ENCODE measurements at regions not wholly inside any gene's neighbourhood (a gene's known extent, or its start where the extent isn't known, plus 50 kb on each side); places are given as distances from the start of the nearest gene placed in this dataset.

DNA sequence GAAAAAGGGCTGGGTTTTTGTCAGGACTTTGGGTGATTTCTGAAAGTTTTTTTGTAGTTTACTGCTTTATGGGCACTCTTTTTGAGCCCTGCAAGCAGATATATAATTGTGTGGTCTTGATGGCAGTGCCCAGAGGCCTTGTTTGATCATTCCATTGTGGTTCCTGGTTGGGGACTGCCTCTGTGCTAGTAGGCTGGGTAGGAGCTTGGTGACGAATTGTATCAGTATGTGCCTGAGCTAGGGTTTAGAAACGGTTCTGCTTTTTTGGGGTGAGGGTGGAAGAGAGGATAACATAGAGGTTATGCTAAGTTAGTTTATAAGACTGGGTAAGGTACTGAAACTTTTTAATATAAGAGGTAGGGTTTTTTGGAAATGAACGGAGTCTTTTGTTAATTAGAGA, 139.7 kb upstream of the ETV3 start:
- no peaks in the 10 kb centered on the region for H3K4me1 ChIP-seq
- TF ChIP-seq, protein P1, sequence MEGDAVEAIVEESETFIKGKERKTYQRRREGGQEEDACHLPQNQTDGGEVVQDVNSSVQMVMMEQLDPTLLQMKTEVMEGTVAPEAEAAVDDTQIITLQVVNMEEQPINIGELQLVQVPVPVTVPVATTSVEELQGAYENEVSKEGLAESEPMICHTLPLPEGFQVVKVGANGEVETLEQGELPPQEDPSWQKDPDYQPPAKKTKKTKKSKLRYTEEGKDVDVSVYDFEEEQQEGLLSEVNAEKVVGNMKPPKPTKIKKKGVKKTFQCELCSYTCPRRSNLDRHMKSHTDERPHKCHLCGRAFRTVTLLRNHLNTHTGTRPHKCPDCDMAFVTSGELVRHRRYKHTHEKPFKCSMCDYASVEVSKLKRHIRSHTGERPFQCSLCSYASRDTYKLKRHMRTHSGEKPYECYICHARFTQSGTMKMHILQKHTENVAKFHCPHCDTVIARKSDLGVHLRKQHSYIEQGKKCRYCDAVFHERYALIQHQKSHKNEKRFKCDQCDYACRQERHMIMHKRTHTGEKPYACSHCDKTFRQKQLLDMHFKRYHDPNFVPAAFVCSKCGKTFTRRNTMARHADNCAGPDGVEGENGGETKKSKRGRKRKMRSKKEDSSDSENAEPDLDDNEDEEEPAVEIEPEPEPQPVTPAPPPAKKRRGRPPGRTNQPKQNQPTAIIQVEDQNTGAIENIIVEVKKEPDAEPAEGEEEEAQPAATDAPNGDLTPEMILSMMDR (IDR thresholded peaks at IDR 0.05): no peak
- WGBS, 2 donors: 62 to 68% methylated on average over 3 of the region's 3 CpGs
- peaks cover 0 to 79% (median 64%) of the 10 kb centered on the region in 7 donors for H3K27me3 ChIP-seq
- no peak for DNase-seq
- no peaks in the 10 kb centered on the region for H3K36me3 ChIP-seq
- ATAC-seq: no peak
- intact Hi-C loops (cut with DNase I): no loop called here
- no peak overlapping the region for H3K4me3 ChIP-seq
- H3K27ac ChIP-seq: no peak overlapping the region
- peaks cover 0 to 4% (median 0%) of the 10 kb centered on the region in 11 donors for H3K9me3 ChIP-seq

DNA sequence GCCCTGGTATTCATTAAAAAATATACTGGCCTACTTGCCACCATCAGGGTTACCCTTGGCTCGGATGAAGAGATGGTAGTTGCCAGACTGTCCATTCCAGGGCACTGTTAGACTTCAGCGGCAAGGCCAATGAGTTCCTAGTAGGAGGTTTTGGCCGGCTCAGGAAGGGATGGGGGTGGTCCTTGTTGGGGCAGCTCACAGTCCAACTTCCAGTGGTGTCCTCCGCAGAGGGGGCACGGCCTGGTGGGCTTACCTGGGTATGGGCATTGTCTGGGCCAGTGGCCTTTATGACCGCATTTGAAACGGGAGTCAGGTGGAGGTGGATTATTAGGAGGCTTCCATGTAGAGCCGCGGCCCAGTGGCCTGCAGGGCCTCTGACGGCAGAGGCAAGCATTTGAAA, 139.1 kb upstream of the ETV3 start:
- no peak overlapping the region for H3K4me3 ChIP-seq
- no peak for DNase-seq
- no peaks in the 10 kb centered on the region for H3K36me3 ChIP-seq
- intact Hi-C loops (cut with DNase I): no loop called here
- WGBS, 2 donors: 88 to 91% methylated on average over 10 of the region's 10 CpGs
- no peak overlapping the region for H3K27ac ChIP-seq
- H3K27me3 ChIP-seq: peaks cover 0 to 73% (median 61%) of the 10 kb centered on the region in 7 donors
- H3K9me3 ChIP-seq: peaks cover 0 to 4% (median 0%) of the 10 kb centered on the region in 11 donors
- TF ChIP-seq, protein P1 (IDR thresholded peaks at IDR 0.05): no peak
- H3K4me1 ChIP-seq: no peaks in the 10 kb centered on the region
- no peak for ATAC-seq

DNA sequence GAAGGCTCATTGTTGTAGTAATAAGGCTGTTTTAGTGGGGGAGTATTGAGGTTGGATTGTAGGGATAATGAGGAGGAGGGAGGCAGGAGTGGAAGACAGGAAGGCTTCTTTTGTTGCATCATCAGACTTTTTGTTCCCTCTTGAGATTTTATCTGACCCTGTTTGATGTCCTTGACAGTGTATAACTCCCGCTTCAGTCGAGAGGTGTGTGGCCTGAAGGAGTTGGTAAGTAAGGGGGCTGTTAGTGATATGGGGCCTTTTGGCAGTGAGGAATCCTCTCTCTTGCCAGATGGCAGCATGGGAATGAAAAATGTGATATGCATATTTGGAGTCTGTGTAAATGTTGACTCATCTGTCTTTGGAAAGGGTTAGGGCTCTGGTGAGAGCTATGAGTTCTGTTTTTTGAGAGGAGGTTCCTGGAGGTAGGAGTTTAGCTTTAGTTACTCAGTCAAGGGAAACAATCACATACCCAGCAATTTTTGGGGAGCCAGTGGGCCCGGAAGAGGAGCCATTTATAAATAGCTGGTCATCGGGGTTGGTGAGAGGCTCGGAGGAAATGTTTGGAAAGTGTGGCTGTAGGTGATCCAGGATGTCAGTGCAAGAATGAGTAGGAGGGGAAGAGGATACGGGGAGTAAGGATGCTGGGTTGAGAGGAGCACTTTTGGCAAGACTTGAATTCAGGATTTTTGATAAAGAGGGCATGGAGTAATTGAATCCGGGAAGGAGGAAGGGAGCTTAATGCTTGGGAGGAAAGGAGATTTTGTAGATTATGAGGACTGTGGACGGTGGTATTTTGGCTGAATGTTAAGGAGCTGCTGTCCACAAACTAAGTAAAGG, 136.7 kb upstream of the ETV3 start:
- Histone ChIP-seq H3K36me3 (no peaks in the 10 kb centered on the region), H3K9me3 (peaks cover 0 to 4% (median 0%) of the 10 kb centered on the region in 11 donors), H3K4me1 (no peaks in the 10 kb centered on the region), H3K4me3 (no peak overlapping the region), H3K27me3 (peaks cover 0 to 55% (median 48%) of the 10 kb centered on the region in 7 donors), H3K27ac (no peak overlapping the region)
- intact Hi-C loops (cut with DNase I): loop anchor here in 1 of 10 donors (1.0 kb wide), 1 partner anchor 10 kb away; no protein-coding TSS in a partner anchor
- ATAC-seq (peak in 1 of 8 donors; percentile 4), DNase-seq (no peak)
- TF ChIP-seq, protein P1 (IDR thresholded peaks at IDR 0.05): no peak
- 42 to 47% methylated on average over 8 of the region's 8 CpGs for WGBS, 2 donors

DNA sequence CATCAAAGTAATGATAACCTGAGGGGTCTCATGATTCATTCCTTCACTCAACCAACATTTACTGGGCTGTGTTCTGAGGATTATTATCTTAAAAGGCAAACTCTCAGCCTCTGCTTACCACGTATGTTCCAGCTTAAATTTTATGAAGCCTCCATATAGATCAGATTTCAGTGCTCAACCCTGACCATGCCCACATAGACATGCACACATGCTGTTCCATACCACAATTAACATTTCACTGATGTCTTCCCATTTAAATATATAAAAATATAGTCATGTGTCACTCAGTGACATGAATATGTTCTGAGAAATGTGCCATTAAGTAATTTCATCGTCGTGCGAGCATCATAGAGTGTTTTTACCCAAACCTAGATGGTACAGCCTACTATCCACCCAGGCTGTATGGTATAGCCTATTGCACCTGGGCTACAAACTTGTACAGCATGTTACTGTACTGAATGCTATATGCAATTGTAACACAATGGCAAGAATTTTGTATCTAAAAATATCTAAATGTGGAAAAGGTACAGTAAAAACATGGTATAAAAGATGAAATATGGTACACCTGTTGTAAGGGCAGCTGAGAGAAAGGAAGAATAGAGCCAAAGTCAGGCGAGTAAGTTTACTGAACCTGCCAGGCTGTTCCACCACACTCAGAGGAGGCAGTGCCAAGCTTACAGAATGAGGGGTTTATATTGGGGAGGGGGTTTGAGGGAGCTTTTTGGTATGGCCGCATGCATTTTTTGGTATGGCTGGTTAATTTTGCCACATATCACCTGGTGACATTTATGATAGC, 134.7 kb upstream of the ETV3 start:
- 64 to 65% methylated on average over 6 of the region's 6 CpGs for WGBS, 2 donors
- no peak overlapping the region for H3K4me3 ChIP-seq
- ATAC-seq (no peak), DNase-seq (no peak)
- peaks cover 0 to 46% (median 35%) of the 10 kb centered on the region in 7 donors for H3K27me3 ChIP-seq
- no peaks in the 10 kb centered on the region for H3K36me3 ChIP-seq
- H3K27ac ChIP-seq: no peak overlapping the region
- peaks cover 0 to 4% (median 0%) of the 10 kb centered on the region in 11 donors for H3K9me3 ChIP-seq
- intact Hi-C loops (cut with DNase I): no loop called here
- TF ChIP-seq, protein P1 (IDR thresholded peaks at IDR 0.05): no peak
- H3K4me1 ChIP-seq: no peaks in the 10 kb centered on the region
